H1 (cell line): ENCODE measurements at regions not wholly inside any gene's neighbourhood (a gene's known extent, or its start where the extent isn't known, plus 50 kb on each side); places are given as distances from the start of the nearest gene placed in this dataset.
A peak's percentile ranks its signal among the peaks of the same experiment; 100 is the strongest.

Experiments
- CTCF ChIA-PET: fragments of 300-600 bp; sonication (Branson Sonifier 250); formaldehyde crosslinking; loops from one replicate; lab custom pipeline; 2021; ENCODE audit not compliant: partially characterized antibody; lab: Charles Lee
- POLR2A ChIA-PET: fragments of 300-600 bp; sonication (Branson Sonifier 250); formaldehyde crosslinking; loops from one replicate; lab custom pipeline; 2021; ENCODE audit warnings: inconsistent platforms; ENCODE audit not compliant: partially characterized antibody; lab: Charles Lee
- DNase-seq, 2 experiments: peaks; one replicate each; pipeline versions ENCODE4 v3.0.0 to v3.0.0-alpha.2; 2010 to 2022; ENCODE audit warnings: low spot score in 2 of 2, low read depth in 1 of 2, mixed read lengths in 1 of 2
- FAIRE-seq: peaks from 2 replicates; lab custom pipeline; 2011; peaks lifted over from hg19 to GRCh38; lab: Jason Lieb, UNC
- H2AFZ ChIP-seq: 2 replicates; pipeline ENCODE4 v1.8.1; 2012; ENCODE audit warnings: low read length, inconsistent platforms
- H2AK5ac ChIP-seq: 2 replicates; pipeline ENCODE4 v1.6.1; 2013; ENCODE audit warnings: low read depth, low read length
- H2BK120ac ChIP-seq: replicated peaks from 2 replicates; pipeline ENCODE3; 2013; ENCODE audit warnings: low read depth, low read length, inconsistent platforms
- H2BK12ac ChIP-seq: 2 replicates; pipeline ENCODE4 v1.6.1; 2013; ENCODE audit warnings: low read depth, low read length
- H2BK15ac ChIP-seq: 2 replicates; pipeline ENCODE4 v1.6.1; 2013; ENCODE audit warnings: low read length
- H2BK20ac ChIP-seq: 2 replicates; pipeline ENCODE4 v1.6.1; 2013; ENCODE audit warnings: low read length
- H2BK5ac ChIP-seq: 2 replicates; pipeline ENCODE4 v1.6.1; 2013; ENCODE audit warnings: low read depth, low read length
- H3K14ac ChIP-seq: 2 replicates; pipeline ENCODE4 v1.6.1; 2013; ENCODE audit warnings: inconsistent platforms; ENCODE audit not compliant: insufficient read length
- H3K18ac ChIP-seq: 2 replicates; pipeline ENCODE4 v1.6.1; 2013; ENCODE audit warnings: low read length; ENCODE audit errors: extremely low read depth
- H3K23ac ChIP-seq: 2 replicates; pipeline ENCODE4 v1.6.1; 2013; ENCODE audit warnings: inconsistent platforms; ENCODE audit not compliant: insufficient read length
- H3K23me2 ChIP-seq: 2 replicates; pipeline ENCODE4 v1.6.1; 2013; ENCODE audit warnings: low read depth, low read length
- H3K27ac ChIP-seq: 2 replicates; pipeline ENCODE4 v1.6.1; 2011; ENCODE audit warnings: low read depth, low read length, inconsistent platforms
- H3K27me3 ChIP-seq, 4 experiments: replicated peaks in 1 of 4; 1 replicate in 1 of 4; 2 replicates in 3 of 4; pipeline versions ENCODE4 v1.6.1 to v1.8.1; 2011 to 2013; ENCODE audit warnings: low read length in 3 of 4, mild to moderate bottlenecking in 3 of 4, inconsistent platforms in 2 of 4, mixed read lengths in 2 of 4, moderate library complexity in 1 of 4; ENCODE audit not compliant: control insufficient read depth in 3 of 4, insufficient read depth in 3 of 4; ENCODE audit errors: extremely low read depth in 1 of 4
- H3K36me3 ChIP-seq, 4 experiments: 2 replicates each; pipeline versions ENCODE4 v1.6.1 to v1.8.1; 2011 to 2013; ENCODE audit warnings: mild to moderate bottlenecking in 4 of 4, low read length in 3 of 4, moderate library complexity in 2 of 4, control low read depth in 1 of 4, inconsistent platforms in 1 of 4; ENCODE audit not compliant: insufficient read depth in 4 of 4, control insufficient read depth in 2 of 4
- H3K4ac ChIP-seq: replicated peaks from 2 replicates; pipeline ENCODE3; 2013; ENCODE audit warnings: low read length, low read depth, mixed read lengths, inconsistent platforms; ENCODE audit not compliant: insufficient read length
- H3K4me1 ChIP-seq, 4 experiments: replicated peaks in 1 of 4; 1 replicate in 1 of 4; 2 replicates in 3 of 4; pipeline versions ENCODE4 v1.6.1 to v1.8.1; 2011 to 2013; ENCODE audit warnings: low read length in 3 of 4, inconsistent platforms in 2 of 4, mixed read lengths in 1 of 4; ENCODE audit not compliant: insufficient read depth in 4 of 4, control insufficient read depth in 3 of 4
- H3K4me2 ChIP-seq, 2 experiments: 2 replicates each; pipeline versions ENCODE4 v1.6.1 to v1.8.1; 2011 to 2013; ENCODE audit warnings: low read depth in 2 of 2, low read length in 2 of 2, control low read depth in 1 of 2, inconsistent platforms in 1 of 2, mild to moderate bottlenecking in 1 of 2; ENCODE audit not compliant: insufficient read depth in 1 of 2
- H3K4me3 ChIP-seq, 4 experiments: fragments of 200-600, 300-600 bp in 1 of 4; sonication (generic), shearing (Covaris generic), sonication (Bioruptor Twin) in 1 of 4; 2 replicates each; pipeline versions ENCODE4 v1.5.1 to v1.8.1; 2011 to 2016; ENCODE audit warnings: low read length in 4 of 4, low read depth in 3 of 4, control low read depth in 2 of 4, inconsistent platforms in 2 of 4, mild to moderate bottlenecking in 2 of 4, mixed read lengths in 1 of 4, moderate library complexity in 1 of 4; ENCODE audit not compliant: insufficient read depth in 2 of 4; ENCODE audit errors: extremely low read depth in 1 of 4
- H3K56ac ChIP-seq: replicated peaks from 2 replicates; pipeline ENCODE3; 2013; ENCODE audit warnings: low read depth, mild to moderate bottlenecking, mixed read lengths, low read length, inconsistent platforms; ENCODE audit not compliant: insufficient read length
- H3K79me1 ChIP-seq: 2 replicates; pipeline ENCODE4 v1.6.1; 2013; ENCODE audit warnings: low read depth, low read length, control low read depth
- H3K79me2 ChIP-seq, 2 experiments: 2 replicates each; pipeline versions ENCODE4 v1.6.1 to v1.8.1; 2012 to 2013; ENCODE audit warnings: low read length in 2 of 2, mild to moderate bottlenecking in 2 of 2, inconsistent platforms in 1 of 2; ENCODE audit not compliant: insufficient read depth in 2 of 2, control insufficient read depth in 1 of 2
- H3K9ac ChIP-seq, 4 experiments: replicated peaks in 1 of 4; 1 replicate in 1 of 4; 2 replicates in 3 of 4; pipeline versions ENCODE4 v1.6.1 to v1.8.1; 2011 to 2013; ENCODE audit warnings: low read depth in 3 of 4, low read length in 3 of 4, control low read depth in 2 of 4, mild to moderate bottlenecking in 2 of 4, moderate library complexity in 2 of 4, inconsistent platforms in 1 of 4; ENCODE audit errors: extremely low read depth in 1 of 4
- H3K9me3 ChIP-seq, 2 experiments: 2 replicates each; pipeline versions ENCODE4 v1.6.1 to v1.8.1; 2012 to 2013; ENCODE audit warnings: mild to moderate bottlenecking in 2 of 2, moderate library complexity in 2 of 2, control low read depth in 1 of 2, inconsistent platforms in 1 of 2, low read depth in 1 of 2, low read length in 1 of 2, mixed read lengths in 1 of 2; ENCODE audit not compliant: insufficient read depth in 2 of 2
- H4K20me1 ChIP-seq, 2 experiments: replicated peaks in 1 of 2; 2 replicates each; pipeline versions ENCODE3 to v1.8.1; 2011 to 2013; ENCODE audit warnings: inconsistent platforms in 2 of 2, low read length in 2 of 2, mild to moderate bottlenecking in 1 of 2; ENCODE audit not compliant: insufficient read depth in 2 of 2, control insufficient read depth in 1 of 2
- H4K5ac ChIP-seq: 2 replicates; pipeline ENCODE4 v1.6.1; 2013; ENCODE audit warnings: low read length, low read depth, mixed read lengths, inconsistent platforms; ENCODE audit not compliant: insufficient read length
- H4K8ac ChIP-seq: 2 replicates; pipeline ENCODE4 v1.8.0; 2013; ENCODE audit warnings: mild to moderate bottlenecking, moderate library complexity, low read length, inconsistent platforms; ENCODE audit not compliant: insufficient read depth; ENCODE audit errors: extremely low read depth
- H4K91ac ChIP-seq: replicated peaks from 2 replicates; pipeline ENCODE3; 2013; ENCODE audit warnings: low read length, mixed read lengths, inconsistent platforms; ENCODE audit not compliant: insufficient read length
- BACH1 ChIP-seq: IDR thresholded peaks from 2 replicates; pipeline ENCODE4 v1.6.1; 2012; ENCODE audit warnings: low read length, improper control_type of control experiment
- GABPA ChIP-seq: IDR thresholded peaks from 2 replicates; pipeline ENCODE4 v1.6.1; 2011; ENCODE audit warnings: mild to moderate bottlenecking, low read length, moderate library complexity, borderline replicate concordance; ENCODE audit not compliant: insufficient read depth
- RAD21 ChIP-seq, 2 experiments: IDR thresholded peaks in 1 of 2; conservative IDR thresholded peaks in 1 of 2; 2 replicates each; pipeline ENCODE4 v1.6.1; 2011; ENCODE audit warnings: low read depth in 2 of 2, low read length in 2 of 2, improper control_type of control experiment in 1 of 2, inconsistent platforms in 1 of 2, mild to moderate bottlenecking in 1 of 2, moderate library complexity in 1 of 2
- RNF2 ChIP-seq: fragments of 200-900, 300-1000 bp; sonication (generic); IDR thresholded peaks from 2 replicates; pipeline ENCODE4 v1.7.1; 2016; ENCODE audit warnings: borderline replicate concordance, low read depth, mild to moderate bottlenecking, antibody characterized with exemption, low read length; ENCODE audit not compliant: poor library complexity, severe bottlenecking; ENCODE audit errors: missing control alignments
- SP2 ChIP-seq: IDR thresholded peaks from 2 replicates; pipeline ENCODE4 v1.6.1; 2012; ENCODE audit warnings: mild to moderate bottlenecking, low read length, inconsistent platforms
- TAF7 ChIP-seq: optimal IDR thresholded peaks from 2 replicates; pipeline ENCODE3; 2011; ENCODE audit warnings: low read depth, mild to moderate bottlenecking, inconsistent platforms, low read length, moderate library complexity, borderline replicate concordance
- TBP ChIP-seq: IDR thresholded peaks from 2 replicates; pipeline ENCODE4 v1.6.1; 2011; ENCODE audit warnings: low read depth, low read length, improper control_type of control experiment
- TCF12 ChIP-seq: IDR thresholded peaks from 2 replicates; pipeline ENCODE4 v1.6.1; 2011; ENCODE audit warnings: low read depth, mild to moderate bottlenecking, low read length
- WGBS, 2 experiments: shearing (Covaris generic) in 1 of 2; methylation state at CpG; one replicate each; pipeline versions ENCODE4 v1.1.6 to v1.1.7; 2013 to 2015; ENCODE audit warnings: low lambda C conversion rate in 2 of 2, mixed read lengths in 2 of 2, inconsistent platforms in 1 of 2, low coverage in 1 of 2, missing lambda C conversion rate in 1 of 2; ENCODE audit not compliant: insufficient replicate concordance in 2 of 2, insufficient coverage in 1 of 2, insufficient read length in 1 of 2; ENCODE audit errors: extremely low coverage in 1 of 2, missing lambda C conversion rate in 1 of 2; 5-methylcytosine and 5-hydroxymethylcytosine counted together
- TF ChIP-seq, protein P1 (sequence below): IDR thresholded peaks from 2 replicates; pipeline ENCODE4 v1.6.1; 2011; ENCODE audit warnings: low read depth, mild to moderate bottlenecking, low read length; ENCODE audit not compliant: insufficient read depth
- TF ChIP-seq, protein P2 (sequence below), 3 experiments: IDR thresholded peaks; 1 replicate in 2 of 3; 2 replicates in 1 of 3; pipeline versions ENCODE4 v1.5.1 to v1.6.1; 2011; ENCODE audit warnings: low read length in 3 of 3, mild to moderate bottlenecking in 3 of 3, inconsistent platforms in 2 of 3, low read depth in 1 of 3, moderate library complexity in 1 of 3; ENCODE audit not compliant: insufficient read depth in 1 of 3; ENCODE audit errors: control extremely low read depth in 1 of 3

DNA sequence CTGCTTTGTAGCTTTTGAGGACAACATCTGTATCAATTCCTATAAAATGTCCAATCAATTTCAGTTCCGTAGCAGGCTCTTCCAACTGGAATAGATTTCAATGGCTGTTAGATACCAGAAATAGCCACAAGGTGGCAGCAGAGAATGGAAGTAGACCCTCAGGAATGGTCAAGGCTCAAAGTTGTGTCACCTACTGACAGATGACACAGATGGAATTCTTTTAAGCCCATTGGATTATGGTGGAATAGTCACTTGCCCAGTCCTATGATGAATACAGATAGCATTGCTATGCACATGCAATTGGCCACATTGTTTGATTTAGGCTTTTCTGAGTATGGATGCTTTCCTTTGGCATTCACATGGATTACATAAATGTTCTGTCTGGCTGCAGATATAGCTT lies 130.4 kb upstream of the RADX start:
- no peaks in the 10 kb centered on the region for H3K9me3 ChIP-seq
- H3K23me2 ChIP-seq: no peaks in the 10 kb centered on the region
- H4K20me1 ChIP-seq: no peaks in the 10 kb centered on the region
- H3K4me1 ChIP-seq: no peaks in the 10 kb centered on the region
- H2AFZ ChIP-seq: no peak overlapping the region
- no peak overlapping the region for H2BK15ac ChIP-seq
- no peak overlapping the region for H4K5ac ChIP-seq
- H2BK120ac ChIP-seq: no peak overlapping the region
- H2AK5ac ChIP-seq: no peak overlapping the region
- no peak overlapping the region for H2BK12ac ChIP-seq
- 50% methylated on average over 1 of the region's 1 CpG; no CpG with 5 or more reads in 1 of the 2 experiments for WGBS, 2 experiments
- H3K14ac ChIP-seq: no peak overlapping the region
- no peaks in the 10 kb centered on the region for H3K36me3 ChIP-seq
- CTCF ChIA-PET: interaction anchor here (0.5 to 2.7 kb wide), 19 partner anchors 9 to 304 kb away, joined by 3 to 12 read pairs (median 3); no protein-coding TSS in a partner anchor
- H4K91ac ChIP-seq: no peak overlapping the region
- no peak overlapping the region for H4K8ac ChIP-seq
- POLR2A ChIA-PET: no interaction called here
- no peak overlapping the region for H3K4me2 ChIP-seq
- H3K79me1 ChIP-seq: no peaks in the 10 kb centered on the region
- H3K27me3 ChIP-seq: no peaks in the 10 kb centered on the region
- H3K4ac ChIP-seq: no peak overlapping the region
- no peaks in the 10 kb centered on the region for H3K79me2 ChIP-seq
- no peak overlapping the region for H3K27ac ChIP-seq
- FAIRE-seq (peak; percentile 97), DNase-seq (peak in 1 of 2 experiments; percentile 60)
- H2BK20ac ChIP-seq: no peak overlapping the region
- no peak overlapping the region for H3K23ac ChIP-seq
- no peak overlapping the region for H3K18ac ChIP-seq
- no peak overlapping the region for H2BK5ac ChIP-seq
- no peak overlapping the region for H3K4me3 ChIP-seq
- no peak overlapping the region for H3K9ac ChIP-seq
- no peak overlapping the region for H3K56ac ChIP-seq
- TF ChIP-seq RAD21 (IDR thresholded peaks at IDR 0.05 in 1 of 2, conservative IDR thresholded peaks at IDR 0.05 in 1 of 2; ENCODE audit: low read depth in 2 of 2, low read length in 2 of 2) (peak; percentile 80 to 83), RNF2 (no peak), TAF7 (no peak), TBP (no peak), SP2 (no peak), BACH1 (no peak), GABPA (no peak), TCF12 (no peak)
- TF ChIP-seq, protein P1, sequence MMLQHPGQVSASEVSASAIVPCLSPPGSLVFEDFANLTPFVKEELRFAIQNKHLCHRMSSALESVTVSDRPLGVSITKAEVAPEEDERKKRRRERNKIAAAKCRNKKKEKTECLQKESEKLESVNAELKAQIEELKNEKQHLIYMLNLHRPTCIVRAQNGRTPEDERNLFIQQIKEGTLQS: no peak
- TF ChIP-seq, protein P2, sequence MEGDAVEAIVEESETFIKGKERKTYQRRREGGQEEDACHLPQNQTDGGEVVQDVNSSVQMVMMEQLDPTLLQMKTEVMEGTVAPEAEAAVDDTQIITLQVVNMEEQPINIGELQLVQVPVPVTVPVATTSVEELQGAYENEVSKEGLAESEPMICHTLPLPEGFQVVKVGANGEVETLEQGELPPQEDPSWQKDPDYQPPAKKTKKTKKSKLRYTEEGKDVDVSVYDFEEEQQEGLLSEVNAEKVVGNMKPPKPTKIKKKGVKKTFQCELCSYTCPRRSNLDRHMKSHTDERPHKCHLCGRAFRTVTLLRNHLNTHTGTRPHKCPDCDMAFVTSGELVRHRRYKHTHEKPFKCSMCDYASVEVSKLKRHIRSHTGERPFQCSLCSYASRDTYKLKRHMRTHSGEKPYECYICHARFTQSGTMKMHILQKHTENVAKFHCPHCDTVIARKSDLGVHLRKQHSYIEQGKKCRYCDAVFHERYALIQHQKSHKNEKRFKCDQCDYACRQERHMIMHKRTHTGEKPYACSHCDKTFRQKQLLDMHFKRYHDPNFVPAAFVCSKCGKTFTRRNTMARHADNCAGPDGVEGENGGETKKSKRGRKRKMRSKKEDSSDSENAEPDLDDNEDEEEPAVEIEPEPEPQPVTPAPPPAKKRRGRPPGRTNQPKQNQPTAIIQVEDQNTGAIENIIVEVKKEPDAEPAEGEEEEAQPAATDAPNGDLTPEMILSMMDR (IDR thresholded peaks at IDR 0.05; ENCODE audit: control extremely low read depth in 1 of 3, insufficient read depth in 1 of 3, low read depth in 1 of 3, low read length in 3 of 3): peak in 2 of 3 experiments; percentile 48 to 53; a peak in 3 of 4 replicates
